ENCODE measurements at regions not wholly inside any gene's neighbourhood (a gene's known extent, or its start where the extent isn't known, plus 50 kb on each side); places are given as distances from the start of the nearest gene placed in this dataset.
"Not testable (repeated sequence)": the region's sequence is repeated elsewhere in the genome, so short reads cannot be mapped to it uniquely, and the experiment has no call there.

- H3K27ac ChIP-seq (ENCODE audit: insufficient read depth, low read length, poor library complexity, severe bottlenecking) = no peak overlapping the region
- DNase-seq = no peak
- Mint-ChIP-seq H3K27ac (no peak overlapping the region), H3K36me3 (no peaks in the 10 kb centered on the region), H3K27me3 (no peaks in the 10 kb centered on the region), H3K9me3 (peaks cover 0 to 7% (median 0%) of the 10 kb centered on the region in 7 donors), H3K4me1 (no peaks in the 10 kb centered on the region), H3K4me3 (no peak overlapping the region)
- H3K27me3 ChIP-seq (ENCODE audit: control insufficient read depth, insufficient read depth, low read length) = no peaks in the 10 kb centered on the region
- no peaks in the 10 kb centered on the region for H3K36me3 ChIP-seq (ENCODE audit: control insufficient read depth, insufficient read depth, low read length)
- no peak for ATAC-seq (ENCODE audit: low read depth in 2 of 2)
- no peak overlapping the region for H3K4me3 ChIP-seq (ENCODE audit: low read depth, low read length)
- H3K9me3 ChIP-seq (ENCODE audit: control insufficient read depth in 2 of 2, low read length in 2 of 2) = no peaks in the 10 kb centered on the region
- H3K4me1 ChIP-seq (ENCODE audit: control insufficient read depth, insufficient read depth, low read length, poor library complexity, severe bottlenecking) = no peaks in the 10 kb centered on the region
These were observed 163.3 kb upstream of the NTF3 start for GRCh38 chr12:5268424-5269210.

GRCh38 chr12:5269846-5270245 lies 162.1 kb upstream of the NTF3 start:
- no peak overlapping the region for H3K27ac Mint-ChIP-seq
- no peaks in the 10 kb centered on the region for H3K27me3 Mint-ChIP-seq
- H3K9me3 Mint-ChIP-seq = peaks cover 0 to 7% (median 2%) of the 10 kb centered on the region in 7 donors
- DNase-seq = no peak
- H3K36me3 Mint-ChIP-seq = no peaks in the 10 kb centered on the region
- no peaks in the 10 kb centered on the region for H3K4me1 ChIP-seq (ENCODE audit: control insufficient read depth, insufficient read depth, low read length, poor library complexity, severe bottlenecking)
- no peak overlapping the region for H3K4me3 Mint-ChIP-seq
- H3K4me1 Mint-ChIP-seq = no peaks in the 10 kb centered on the region
- H3K27ac ChIP-seq (ENCODE audit: insufficient read depth, low read length, poor library complexity, severe bottlenecking) = no peak overlapping the region
- H3K27me3 ChIP-seq (ENCODE audit: control insufficient read depth, insufficient read depth, low read length) = no peaks in the 10 kb centered on the region
- no peaks in the 10 kb centered on the region for H3K36me3 ChIP-seq (ENCODE audit: control insufficient read depth, insufficient read depth, low read length)
- H3K4me3 ChIP-seq (ENCODE audit: low read depth, low read length) = no peak overlapping the region
- H3K9me3 ChIP-seq (ENCODE audit: control insufficient read depth in 2 of 2, low read length in 2 of 2) = no peaks in the 10 kb centered on the region
- ATAC-seq (ENCODE audit: low read depth in 2 of 2) = no peak

GRCh38 chr12:5272018-5272785 lies 159.7 kb upstream of the NTF3 start:
- Histone ChIP-seq H3K27ac (ENCODE audit: insufficient read depth, low read length, poor library complexity, severe bottlenecking) (no peak overlapping the region), H3K27me3 (ENCODE audit: control insufficient read depth, insufficient read depth, low read length) (no peaks in the 10 kb centered on the region), H3K4me1 (ENCODE audit: control insufficient read depth, insufficient read depth, low read length, poor library complexity, severe bottlenecking) (no peaks in the 10 kb centered on the region), H3K9me3 (ENCODE audit: control insufficient read depth in 2 of 2, low read length in 2 of 2) (no peaks in the 10 kb centered on the region), H3K36me3 (ENCODE audit: control insufficient read depth, insufficient read depth, low read length) (no peaks in the 10 kb centered on the region), H3K4me3 (ENCODE audit: low read depth, low read length) (no peak overlapping the region)
- no peaks in the 10 kb centered on the region for H3K4me1 Mint-ChIP-seq
- no peaks in the 10 kb centered on the region for H3K27me3 Mint-ChIP-seq
- H3K27ac Mint-ChIP-seq = no peak overlapping the region
- no peak overlapping the region for H3K4me3 Mint-ChIP-seq
- no peaks in the 10 kb centered on the region for H3K36me3 Mint-ChIP-seq
- no peak for ATAC-seq (ENCODE audit: low read depth in 2 of 2)
- peaks cover 0 to 5% (median 0%) of the 10 kb centered on the region in 7 donors for H3K9me3 Mint-ChIP-seq
- no peak for DNase-seq

- Mint-ChIP-seq H3K9me3 (peaks cover 0 to 5% (median 0%) of the 10 kb centered on the region in 7 donors), H3K4me3 (no peak overlapping the region), H3K27me3 (no peaks in the 10 kb centered on the region), H3K27ac (no peak overlapping the region), H3K36me3 (no peaks in the 10 kb centered on the region), H3K4me1 (no peaks in the 10 kb centered on the region)
- Histone ChIP-seq H3K4me1 (ENCODE audit: control insufficient read depth, insufficient read depth, low read length, poor library complexity, severe bottlenecking) (no peaks in the 10 kb centered on the region), H3K36me3 (ENCODE audit: control insufficient read depth, insufficient read depth, low read length) (no peaks in the 10 kb centered on the region), H3K27me3 (ENCODE audit: control insufficient read depth, insufficient read depth, low read length) (no peaks in the 10 kb centered on the region), H3K9me3 (ENCODE audit: control insufficient read depth in 2 of 2, low read length in 2 of 2) (no peaks in the 10 kb centered on the region), H3K27ac (ENCODE audit: insufficient read depth, low read length, poor library complexity, severe bottlenecking) (no peak overlapping the region), H3K4me3 (ENCODE audit: low read depth, low read length) (no peak overlapping the region)
- ATAC-seq (ENCODE audit: low read depth in 2 of 2) = no peak
- DNase-seq = no peak
These were observed 158.2 kb upstream of the NTF3 start for GRCh38 chr12:5273709-5274108.

GRCh38 chr12:5276327-5276880 lies 155.5 kb upstream of the NTF3 start:
- H3K9me3 ChIP-seq (ENCODE audit: control insufficient read depth in 2 of 2, low read length in 2 of 2) = no peaks in the 10 kb centered on the region
- Mint-ChIP-seq H3K9me3 (peaks cover 0 to 5% (median 0%) of the 10 kb centered on the region in 7 donors), H3K4me1 (no peaks in the 10 kb centered on the region), H3K36me3 (no peaks in the 10 kb centered on the region), H3K27me3 (no peaks in the 10 kb centered on the region), H3K27ac (no peak overlapping the region), H3K4me3 (no peak overlapping the region)
- no peaks in the 10 kb centered on the region for H3K4me1 ChIP-seq (ENCODE audit: control insufficient read depth, insufficient read depth, low read length, poor library complexity, severe bottlenecking)
- no peaks in the 10 kb centered on the region for H3K27me3 ChIP-seq (ENCODE audit: control insufficient read depth, insufficient read depth, low read length)
- DNase-seq (no peak), ATAC-seq (ENCODE audit: low read depth in 2 of 2) (no peak)
- H3K36me3 ChIP-seq (ENCODE audit: control insufficient read depth, insufficient read depth, low read length) = no peaks in the 10 kb centered on the region
- no peak overlapping the region for H3K4me3 ChIP-seq (ENCODE audit: low read depth, low read length)
- no peak overlapping the region for H3K27ac ChIP-seq (ENCODE audit: insufficient read depth, low read length, poor library complexity, severe bottlenecking)

GRCh38 chr12:5280086-5280485 lies 151.8 kb upstream of the NTF3 start:
- Mint-ChIP-seq H3K36me3 (no peaks in the 10 kb centered on the region), H3K9me3 (peaks cover 0 to 3% (median 0%) of the 10 kb centered on the region in 7 donors), H3K27me3 (no peaks in the 10 kb centered on the region), H3K4me3 (no peak overlapping the region), H3K4me1 (no peaks in the 10 kb centered on the region), H3K27ac (no peak overlapping the region)
- no peaks in the 10 kb centered on the region for H3K9me3 ChIP-seq (ENCODE audit: control insufficient read depth in 2 of 2, low read length in 2 of 2)
- H3K27me3 ChIP-seq (ENCODE audit: control insufficient read depth, insufficient read depth, low read length) = no peaks in the 10 kb centered on the region
- H3K27ac ChIP-seq (ENCODE audit: insufficient read depth, low read length, poor library complexity, severe bottlenecking) = no peak overlapping the region
- H3K4me1 ChIP-seq (ENCODE audit: control insufficient read depth, insufficient read depth, low read length, poor library complexity, severe bottlenecking) = no peaks in the 10 kb centered on the region
- no peak overlapping the region for H3K4me3 ChIP-seq (ENCODE audit: low read depth, low read length)
- ATAC-seq (ENCODE audit: low read depth in 2 of 2) = no peak
- H3K36me3 ChIP-seq (ENCODE audit: control insufficient read depth, insufficient read depth, low read length) = no peaks in the 10 kb centered on the region
- DNase-seq = no peak

GRCh38 chr12:5290368-5290767 lies 141.5 kb upstream of the NTF3 start:
- H3K27ac Mint-ChIP-seq; H3K4me1 Mint-ChIP-seq; H3K4me3 ChIP-seq (ENCODE audit: low read depth, low read length); H3K27me3 Mint-ChIP-seq; H3K4me1 ChIP-seq (ENCODE audit: control insufficient read depth, insufficient read depth, low read length, poor library complexity, severe bottlenecking); H3K36me3 Mint-ChIP-seq; DNase-seq; H3K27me3 ChIP-seq (ENCODE audit: control insufficient read depth, insufficient read depth, low read length); H3K27ac ChIP-seq (ENCODE audit: insufficient read depth, low read length, poor library complexity, severe bottlenecking); H3K4me3 Mint-ChIP-seq; H3K9me3 Mint-ChIP-seq; H3K9me3 ChIP-seq (ENCODE audit: control insufficient read depth in 2 of 2, low read length in 2 of 2); ATAC-seq (ENCODE audit: low read depth in 2 of 2); H3K36me3 ChIP-seq (ENCODE audit: control insufficient read depth, insufficient read depth, low read length): not testable (repeated sequence)
